ENCODE measurements at regions not wholly inside any gene's neighbourhood (a gene's known extent, or its start where the extent isn't known, plus 50 kb on each side); places are given as distances from the start of the nearest gene placed in this dataset.

- no peak for DNase-seq (ENCODE audit: low spot score)
- Mint-ChIP-seq H3K27ac (no peak overlapping the region), H3K27me3 (ENCODE audit: low read depth) (no peaks in the 10 kb centered on the region), H3K36me3 (ENCODE audit: low read depth) (no peaks in the 10 kb centered on the region), H3K9me3 (no peaks in the 10 kb centered on the region), H3K4me1 (ENCODE audit: low read depth) (no peaks in the 10 kb centered on the region), H3K4me3 (ENCODE audit: low read depth) (no peak overlapping the region)
- intact Hi-C loops (cut with micrococcal nuclease): no loop called here
Measured at GRCh38 chr13:85626603-85627002, 172.6 kb downstream of the SLITRK6 start.

- Mint-ChIP-seq H3K4me1 (ENCODE audit: low read depth) (no peaks in the 10 kb centered on the region), H3K36me3 (ENCODE audit: low read depth) (no peaks in the 10 kb centered on the region), H3K4me3 (ENCODE audit: low read depth) (no peak overlapping the region), H3K27ac (no peak overlapping the region), H3K27me3 (ENCODE audit: low read depth) (no peaks in the 10 kb centered on the region), H3K9me3 (peaks cover 5% of the 10 kb centered on the region)
- intact Hi-C loops (cut with micrococcal nuclease): no loop called here
- DNase-seq (ENCODE audit: low spot score): no peak
Measured at GRCh38 chr13:85619321-85619720, 179.9 kb downstream of the SLITRK6 start.

DNA sequence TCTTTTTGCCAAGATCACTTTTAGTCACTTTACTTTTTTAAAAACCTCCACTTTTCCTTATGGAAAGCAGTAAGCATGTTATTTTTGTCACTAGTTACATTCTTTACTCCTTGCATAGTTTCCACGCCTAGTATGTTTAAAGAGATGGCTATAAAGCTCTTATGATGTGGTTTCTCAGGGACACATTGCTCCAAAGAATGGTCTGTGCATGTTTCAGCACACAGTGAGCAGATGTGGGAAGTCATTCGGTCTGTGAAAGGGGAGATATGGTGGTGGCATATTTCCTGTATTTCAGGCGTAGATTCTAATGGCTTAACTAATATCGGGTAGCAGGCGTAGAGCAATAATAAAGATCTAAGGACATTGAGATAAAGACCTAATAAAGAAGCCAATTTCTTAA is 180.7 kb downstream of the SLITRK6 start:
- Mint-ChIP-seq H3K27ac (no peak overlapping the region), H3K36me3 (ENCODE audit: low read depth) (no peaks in the 10 kb centered on the region), H3K9me3 (peaks cover 5% of the 10 kb centered on the region), H3K4me3 (ENCODE audit: low read depth) (no peak overlapping the region), H3K27me3 (ENCODE audit: low read depth) (no peaks in the 10 kb centered on the region), H3K4me1 (ENCODE audit: low read depth) (no peaks in the 10 kb centered on the region)
- DNase-seq (ENCODE audit: low spot score): no peak
- intact Hi-C loops (cut with micrococcal nuclease): no loop called here

- H3K9me3 Mint-ChIP-seq: peaks cover 5% of the 10 kb centered on the region
- H3K4me1 Mint-ChIP-seq (ENCODE audit: low read depth): no peaks in the 10 kb centered on the region
Measured at GRCh38 chr13:85616275-85616674, 182.9 kb downstream of the SLITRK6 start.

DNA sequence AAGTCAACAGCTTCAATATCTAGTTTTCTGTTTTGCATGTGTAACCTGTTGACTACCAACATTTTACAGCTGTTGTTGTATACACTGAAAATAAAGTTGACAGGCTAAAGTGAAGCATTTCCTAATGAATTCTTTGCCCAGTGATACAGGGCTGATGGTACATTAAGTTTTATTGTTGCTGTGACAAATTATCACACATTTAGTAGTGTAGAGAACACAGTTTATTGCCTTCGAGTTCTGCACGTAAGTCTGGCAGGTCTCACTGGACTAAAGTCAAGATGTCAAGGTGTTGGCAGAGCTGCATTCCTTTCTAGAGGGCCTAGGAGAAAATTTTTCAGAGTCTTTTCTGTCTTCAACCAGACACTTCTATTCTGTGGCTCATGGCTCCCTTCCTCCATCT is 184.2 kb downstream of the SLITRK6 start:
- DNase-seq (ENCODE audit: low spot score): no peak
- Mint-ChIP-seq H3K36me3 (ENCODE audit: low read depth) (no peaks in the 10 kb centered on the region), H3K4me3 (ENCODE audit: low read depth) (no peak overlapping the region), H3K27me3 (ENCODE audit: low read depth) (no peaks in the 10 kb centered on the region), H3K4me1 (ENCODE audit: low read depth) (no peaks in the 10 kb centered on the region), H3K27ac (no peak overlapping the region), H3K9me3 (peaks cover 5% of the 10 kb centered on the region)
- intact Hi-C loops (cut with micrococcal nuclease): no loop called here

More at GRCh38 chr13:85616275-85616674, 182.9 kb downstream of the SLITRK6 start:
- DNase-seq (ENCODE audit: low spot score): no peak
- intact Hi-C loops (cut with micrococcal nuclease): no loop called here
- Mint-ChIP-seq H3K4me3 (ENCODE audit: low read depth) (no peak overlapping the region), H3K36me3 (ENCODE audit: low read depth) (no peaks in the 10 kb centered on the region), H3K27ac (no peak overlapping the region), H3K27me3 (ENCODE audit: low read depth) (no peaks in the 10 kb centered on the region)

DNA sequence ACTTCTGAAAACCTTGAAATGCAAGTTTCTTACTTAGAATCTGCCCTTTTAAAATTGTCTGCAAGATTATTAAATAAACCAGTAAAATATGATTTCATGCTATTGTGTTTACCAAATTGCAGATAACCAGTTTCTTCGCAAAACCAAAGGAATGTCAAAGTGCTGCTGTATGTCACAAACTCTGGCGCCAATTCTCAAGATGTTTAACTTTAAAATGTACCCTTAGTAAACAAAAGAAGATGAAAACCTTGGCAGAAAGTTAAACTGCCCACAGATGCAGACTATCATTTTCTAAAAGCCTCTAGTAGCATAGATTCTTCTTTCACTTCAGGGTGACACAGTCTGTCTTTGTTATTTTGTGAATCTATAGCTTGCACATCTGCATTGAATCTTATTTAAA is 189.2 kb downstream of the SLITRK6 start:
- H3K36me3 Mint-ChIP-seq (ENCODE audit: low read depth): no peaks in the 10 kb centered on the region
- no peak for DNase-seq (ENCODE audit: low spot score)
- no peaks in the 10 kb centered on the region for H3K27me3 Mint-ChIP-seq (ENCODE audit: low read depth)
- no peak overlapping the region for H3K27ac Mint-ChIP-seq
- no peak overlapping the region for H3K4me3 Mint-ChIP-seq (ENCODE audit: low read depth)
- no peaks in the 10 kb centered on the region for H3K9me3 Mint-ChIP-seq
- no peaks in the 10 kb centered on the region for H3K4me1 Mint-ChIP-seq (ENCODE audit: low read depth)
- intact Hi-C loops (cut with micrococcal nuclease): no loop called here

- Mint-ChIP-seq H3K36me3 (ENCODE audit: low read depth) (no peaks in the 10 kb centered on the region), H3K27ac (no peak overlapping the region), H3K9me3 (peaks cover 4% of the 10 kb centered on the region), H3K4me3 (ENCODE audit: low read depth) (no peak overlapping the region), H3K4me1 (ENCODE audit: low read depth) (no peaks in the 10 kb centered on the region), H3K27me3 (ENCODE audit: low read depth) (no peaks in the 10 kb centered on the region)
- no peak for DNase-seq (ENCODE audit: low spot score)
- intact Hi-C loops (cut with micrococcal nuclease): no loop called here
Measured at GRCh38 chr13:85608255-85608829, 190.9 kb downstream of the SLITRK6 start.

GRCh38 chr13:85603735-85604134 is 195.5 kb downstream of the SLITRK6 start:
- intact Hi-C loops (cut with micrococcal nuclease): no loop called here
- DNase-seq (ENCODE audit: low spot score): no peak
- H3K27ac Mint-ChIP-seq: no peak overlapping the region
- no peaks in the 10 kb centered on the region for H3K27me3 Mint-ChIP-seq (ENCODE audit: low read depth)
- H3K36me3 Mint-ChIP-seq (ENCODE audit: low read depth): no peaks in the 10 kb centered on the region
- no peaks in the 10 kb centered on the region for H3K4me1 Mint-ChIP-seq (ENCODE audit: low read depth)
- peaks cover 8% of the 10 kb centered on the region for H3K9me3 Mint-ChIP-seq
- H3K4me3 Mint-ChIP-seq (ENCODE audit: low read depth): no peak overlapping the region

- Mint-ChIP-seq H3K9me3 (peaks cover 8% of the 10 kb centered on the region), H3K4me1 (ENCODE audit: low read depth) (no peaks in the 10 kb centered on the region), H3K27me3 (ENCODE audit: low read depth) (no peaks in the 10 kb centered on the region), H3K36me3 (ENCODE audit: low read depth) (no peaks in the 10 kb centered on the region), H3K4me3 (ENCODE audit: low read depth) (no peak overlapping the region), H3K27ac (no peak overlapping the region)
- intact Hi-C loops (cut with micrococcal nuclease): no loop called here
- no peak for DNase-seq (ENCODE audit: low spot score)
Measured at GRCh38 chr13:85601526-85601925, 197.7 kb downstream of the SLITRK6 start.

- no peak for DNase-seq (ENCODE audit: low spot score)
- Mint-ChIP-seq H3K4me3 (ENCODE audit: low read depth) (no peak overlapping the region), H3K9me3 (peaks cover 10% of the 10 kb centered on the region), H3K27ac (no peak overlapping the region), H3K27me3 (ENCODE audit: low read depth) (no peaks in the 10 kb centered on the region), H3K36me3 (ENCODE audit: low read depth) (no peaks in the 10 kb centered on the region), H3K4me1 (ENCODE audit: low read depth) (no peaks in the 10 kb centered on the region)
- intact Hi-C loops (cut with micrococcal nuclease): no loop called here
Measured at GRCh38 chr13:85597790-85598500, 201.3 kb downstream of the SLITRK6 start.

DNA sequence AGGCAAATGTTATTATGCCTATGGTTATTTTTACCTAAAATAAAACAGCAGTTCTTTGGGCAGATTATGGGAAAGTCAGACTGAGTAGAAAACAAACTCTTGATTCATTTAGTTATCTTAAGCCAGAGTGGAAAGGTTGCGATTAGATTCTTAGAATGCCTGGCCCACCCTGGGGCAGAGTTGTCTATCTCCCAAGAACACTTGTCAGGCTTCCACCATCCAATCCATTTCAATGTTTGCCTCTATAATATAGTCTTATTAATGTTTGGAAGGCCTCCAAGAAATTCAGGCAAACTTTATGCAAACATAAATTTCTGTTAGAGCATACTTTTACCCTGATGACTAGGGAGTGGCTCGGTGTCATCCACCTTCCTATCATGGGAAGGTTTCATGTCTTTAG is 207.0 kb downstream of the SLITRK6 start:
- H3K4me1 Mint-ChIP-seq (ENCODE audit: low read depth): no peaks in the 10 kb centered on the region
- no peaks in the 10 kb centered on the region for H3K36me3 Mint-ChIP-seq (ENCODE audit: low read depth)
- no peaks in the 10 kb centered on the region for H3K27me3 Mint-ChIP-seq (ENCODE audit: low read depth)
- no peak overlapping the region for H3K4me3 Mint-ChIP-seq (ENCODE audit: low read depth)
- no peak for DNase-seq (ENCODE audit: low spot score)
- H3K9me3 Mint-ChIP-seq: peaks cover 13% of the 10 kb centered on the region
- intact Hi-C loops (cut with micrococcal nuclease): no loop called here
- no peak overlapping the region for H3K27ac Mint-ChIP-seq

GRCh38 chr13:85590231-85590931 is 208.8 kb downstream of the SLITRK6 start:
- Mint-ChIP-seq H3K27ac (no peak overlapping the region), H3K9me3 (peaks cover 7% of the 10 kb centered on the region), H3K4me3 (ENCODE audit: low read depth) (no peak overlapping the region), H3K36me3 (ENCODE audit: low read depth) (no peaks in the 10 kb centered on the region), H3K27me3 (ENCODE audit: low read depth) (no peaks in the 10 kb centered on the region), H3K4me1 (ENCODE audit: low read depth) (no peaks in the 10 kb centered on the region)
- intact Hi-C loops (cut with micrococcal nuclease): no loop called here
- no peak for DNase-seq (ENCODE audit: low spot score)

- peaks cover 6% of the 10 kb centered on the region for H3K9me3 Mint-ChIP-seq
- no peak overlapping the region for H3K27ac Mint-ChIP-seq
Measured at GRCh38 chr13:85589021-85589420, 210.2 kb downstream of the SLITRK6 start.

More at GRCh38 chr13:85589021-85589420, 210.2 kb downstream of the SLITRK6 start:
- DNase-seq (ENCODE audit: low spot score): no peak
- intact Hi-C loops (cut with micrococcal nuclease): no loop called here
- H3K4me3 Mint-ChIP-seq (ENCODE audit: low read depth): no peak overlapping the region
- H3K27me3 Mint-ChIP-seq (ENCODE audit: low read depth): no peaks in the 10 kb centered on the region
- H3K4me1 Mint-ChIP-seq (ENCODE audit: low read depth): no peaks in the 10 kb centered on the region
- H3K36me3 Mint-ChIP-seq (ENCODE audit: low read depth): no peaks in the 10 kb centered on the region

All from activated T-helper 2 cell treated with anti-CD3 and anti-CD28 coated beads, Interferon-gamma antibody, Interleukin-2, Interleukin-4, amounts not matched to agents 10 μg/mL and 5 μg/mL and 100 μg/mL, durations not matched to agents 14 hours and 24 hours and 36 hours (primary cell).